ENCODE measurements at regions not wholly inside any gene's neighbourhood (a gene's known extent, or its start where the extent isn't known, plus 50 kb on each side); places are given as distances from the start of the nearest gene placed in this dataset.

- CTCF ChIA-PET: no interaction called here
- H2BK15ac ChIP-seq (ENCODE audit: low read depth, low read length): no peak overlapping the region
- no TSS peak for BruUV-seq (replicated peaks)
These were observed 85.3 kb upstream of the SLC22A23 start for GRCh38 chr6:3542032-3542640.

More at GRCh38 chr6:3542032-3542640, 85.3 kb upstream of the SLC22A23 start:
- no peak overlapping the region for H2AK5ac ChIP-seq (ENCODE audit: low read depth, low read length)
- no peaks in the 10 kb centered on the region for H3K9me1 ChIP-seq (ENCODE audit: insufficient read depth, low read length)
- dilution Hi-C loops (cut with HindIII; ENCODE audit: low sequenced_read_pairs, unreplicated experiment) (no loop called here), in situ Hi-C loops (cut with MboI; ENCODE audit: low sequenced_read_pairs) (no loop called here), intact Hi-C loops (cut with micrococcal nuclease) (no loop called here)
- no peak overlapping the region for H2BK120ac ChIP-seq (ENCODE audit: low read depth, low read length)
- H3K9me3 ChIP-seq (ENCODE audit: control insufficient read depth, insufficient read depth, low read length): no peaks in the 10 kb centered on the region
- H3K27ac ChIP-seq (ENCODE audit: insufficient read depth, low read length): no peak overlapping the region
- no peaks in the 10 kb centered on the region for H3K36me3 ChIP-seq (ENCODE audit: control insufficient read depth, insufficient read depth, low read length)
- H3K23ac ChIP-seq (ENCODE audit: low read depth, low read length): no peak overlapping the region
- H2BK5ac ChIP-seq (ENCODE audit: low read depth, low read length, poor library complexity, severe bottlenecking): no peak overlapping the region
- H3K79me1 ChIP-seq (ENCODE audit: low read depth in 1 of 2, low read length in 2 of 2): no peaks in the 10 kb centered on the region
- H3K4me2 ChIP-seq (ENCODE audit: low read depth, low read length): no peak overlapping the region
- no peak overlapping the region for H3K9ac ChIP-seq (ENCODE audit: low read depth, low read length)
- H3K27me3 ChIP-seq (ENCODE audit: control insufficient read depth, insufficient read depth, low read length): peaks cover 48% of the 10 kb centered on the region
- DNase-seq (no peak), ATAC-seq (ENCODE audit: low read depth) (no peak)
- no peak overlapping the region for H2AK9ac ChIP-seq (replicated peaks; ENCODE audit: low read depth, low read length, poor library complexity)
- no peak for TF ChIP-seq MAFK (IDR thresholded peaks at IDR 0.05; ENCODE audit: low read depth, low read length)
- no peak for TF ChIP-seq CHD1 (IDR thresholded peaks at IDR 0.05; ENCODE audit: low read depth, low read length)
- TF ChIP-seq RFX5 (IDR thresholded peaks at IDR 0.05; ENCODE audit: low read depth, low read length): no peak
- TF ChIP-seq CTCF (conservative IDR thresholded peaks at IDR 0.05; ENCODE audit: low read depth, low read length): no peak
- no peak for TF ChIP-seq ELK1 (IDR thresholded peaks at IDR 0.05; ENCODE audit: borderline replicate concordance, low read depth, low read length)
- TF ChIP-seq USF2 (IDR thresholded peaks at IDR 0.05; ENCODE audit: low read depth, low read length): no peak
- no peak for TF ChIP-seq NFE2L2 (IDR thresholded peaks at IDR 0.05; ENCODE audit: low read depth, low read length)
- TF ChIP-seq MAZ (IDR thresholded peaks at IDR 0.05; ENCODE audit: borderline replicate concordance, low read depth, low read length): no peak
- TF ChIP-seq POLR2A (IDR thresholded peaks at IDR 0.05; ENCODE audit: low read depth, low read length): no peak
- no peak for TF ChIP-seq RAD21 (IDR thresholded peaks at IDR 0.05; ENCODE audit: low read length)
- TF ChIP-seq BHLHE40 (IDR thresholded peaks at IDR 0.05; ENCODE audit: low read depth, low read length): no peak
- no peak for TF ChIP-seq FOS (IDR thresholded peaks at IDR 0.05; ENCODE audit: low read depth, low read length)
- no peak for TF ChIP-seq MXI1 (IDR thresholded peaks at IDR 0.05; ENCODE audit: borderline replicate concordance, low read depth, low read length)
- no peak for TF ChIP-seq CEBPB (IDR thresholded peaks at IDR 0.05; ENCODE audit: low read depth, low read length)
- TF ChIP-seq RCOR1 (IDR thresholded peaks at IDR 0.05; ENCODE audit: insufficient replicate concordance, low read length): no peak
- no peak for TF ChIP-seq SMC3 (IDR thresholded peaks at IDR 0.05; ENCODE audit: low read depth, low read length)
- H3K4me3 ChIP-seq (ENCODE audit: insufficient read depth, low read depth, low read length): no peak overlapping the region
- H3K56ac ChIP-seq (ENCODE audit: extremely low read depth, insufficient read depth, low read length): no peak overlapping the region
- H4K8ac ChIP-seq (ENCODE audit: low read depth in 2 of 2, low read length in 2 of 2): no peak overlapping the region
- no peak overlapping the region for H3K14ac ChIP-seq (replicated peaks; ENCODE audit: low read depth, low read length)
- no peak overlapping the region for H2AFZ ChIP-seq (replicated peaks; ENCODE audit: low read length, poor library complexity)
- POLR2A ChIA-PET (ENCODE audit: unreplicated experiment): no interaction called here
- H4K5ac ChIP-seq (ENCODE audit: low read depth, low read length): no peak overlapping the region
- H3K18ac ChIP-seq (ENCODE audit: low read depth, low read length): no peak overlapping the region
- WGBS, 2 experiments (ENCODE audit: extremely low coverage in 2 of 2, insufficient read length in 1 of 2): 75% methylated on average over 1 of the region's 6 CpGs; no CpG with 5 or more reads in 1 of the 2 experiments
- no peak overlapping the region for H3K4ac ChIP-seq (ENCODE audit: low read depth, low read length)
- no peaks in the 10 kb centered on the region for H4K20me1 ChIP-seq (ENCODE audit: insufficient read depth, low read length)
- H3K4me1 ChIP-seq (ENCODE audit: control insufficient read depth, insufficient read depth, low read length): no peaks in the 10 kb centered on the region
- H4K91ac ChIP-seq (ENCODE audit: insufficient read depth, low read depth, low read length): no peak overlapping the region
- H2BK20ac ChIP-seq (ENCODE audit: low read depth, low read length): no peak overlapping the region
